Coronary artery (tissue), 2 donors: ENCODE measurements at regions not wholly inside any gene's neighbourhood (a gene's known extent, or its start where the extent isn't known, plus 50 kb on each side); places are given as distances from the start of the nearest gene placed in this dataset.

Source experiments
- DNase-seq: peaks from one replicate; pipeline ENCODE4 v3.0.0-alpha.2; 2017; ENCODE audit warnings: low spot score
- H3K27ac ChIP-seq, 2 donors: fragments of 200-600 bp; sonication (generic); one replicate each; pipeline ENCODE4 v1.5.1; 2016 to 2019
- H3K4me3 ChIP-seq: fragments of 200-600 bp; sonication (generic); 2 replicates; pipeline ENCODE4 v1.5.1; 2016; ENCODE audit warnings: mild to moderate bottlenecking, moderate library complexity
- CTCF ChIP-seq: fragments of 200-600 bp; sonication (generic); IDR thresholded peaks from one replicate; pipeline ENCODE4 v1.5.1; 2019; ENCODE audit warnings: antibody characterized with exemption

- DNase-seq = no peak
- Histone ChIP-seq H3K4me3 (no peak overlapping the region), H3K27ac (no peak overlapping the region)
- TF ChIP-seq CTCF = no peak
Observed at GRCh38 chr3:127469760-127470159, 120.8 kb downstream of the TPRA1 start.

- no peak for TF ChIP-seq CTCF
- no peak for DNase-seq
- Histone ChIP-seq H3K4me3 (no peak overlapping the region), H3K27ac (no peak overlapping the region)
Observed at GRCh38 chr3:127467391-127467790, 123.1 kb downstream of the TPRA1 start.

- Histone ChIP-seq H3K27ac (no peak overlapping the region), H3K4me3 (no peak overlapping the region)
- no peak for DNase-seq
- TF ChIP-seq CTCF = no peak
Observed at GRCh38 chr3:127464642-127465041, 125.9 kb downstream of the TPRA1 start.

- TF ChIP-seq CTCF = no peak
- no peak for DNase-seq
- Histone ChIP-seq H3K27ac (no peak overlapping the region), H3K4me3 (no peak overlapping the region)
Observed at GRCh38 chr3:127462111-127462655, 128.3 kb downstream of the TPRA1 start.

GRCh38 chr3:127461286-127461910, 129.1 kb downstream of the TPRA1 start:
- DNase-seq = no peak
- no peak overlapping the region for H3K27ac ChIP-seq
- H3K4me3 ChIP-seq = no peak overlapping the region
- TF ChIP-seq CTCF = no peak

- no peak overlapping the region for H3K4me3 ChIP-seq
- DNase-seq = no peak
- H3K27ac ChIP-seq = no peak overlapping the region
- TF ChIP-seq CTCF = no peak
Observed at GRCh38 chr3:127459891-127460290, 130.6 kb downstream of the TPRA1 start.
